Gastrocnemius medialis (tissue), 4 donors: ENCODE measurements at regions not wholly inside any gene's neighbourhood (a gene's known extent, or its start where the extent isn't known, plus 50 kb on each side); places are given as distances from the start of the nearest gene placed in this dataset.

Experiments used
- ATAC-seq, 2 donors: fragments of 150-250 bp; one replicate each; pipeline ENCODE4 v1.9.1; 2016
- DNase-seq, 2 donors: peaks; one replicate each; pipeline ENCODE4 v3.0.0-alpha.2; 2019
- H3K27ac ChIP-seq, 4 donors: fragments of 200-600 bp; sonication (generic); 1 replicate in 1 of 4; 2 replicates in 3 of 4; pipeline ENCODE4 v1.5.1; 2016 to 2018; ENCODE audit warnings: mild to moderate bottlenecking in 2 of 4, moderate library complexity in 1 of 4
- H3K27me3 ChIP-seq, 3 donors: fragments of 200-600 bp; sonication (generic) in 2 of 3; 1 replicate in 1 of 3; 2 replicates in 2 of 3; pipeline versions ENCODE4 v1.5.1 to v1.6.0; 2016 to 2019; ENCODE audit warnings: mild to moderate bottlenecking in 1 of 3, moderate library complexity in 1 of 3
- H3K36me3 ChIP-seq, 2 donors: fragments of 200-600 bp; sonication (generic) in 1 of 2; one replicate each; pipeline ENCODE4 v1.5.1; 2017 to 2018
- H3K4me1 ChIP-seq, 2 donors: fragments of 200-600 bp; sonication (generic) in 1 of 2; one replicate each; pipeline ENCODE4 v1.5.1; 2016 to 2017; ENCODE audit warnings: mild to moderate bottlenecking in 2 of 2
- H3K4me3 ChIP-seq, 4 donors: fragments of 200-600 bp; sonication (generic) in 3 of 4; 1 replicate in 1 of 4; 2 replicates in 3 of 4; pipeline ENCODE4 v1.5.1; 2016 to 2019; ENCODE audit warnings: mild to moderate bottlenecking in 2 of 4
- H3K9me3 ChIP-seq, 3 donors: fragments of 200-600 bp; sonication (generic) in 2 of 3; 1 replicate in 1 of 3; 2 replicates in 2 of 3; pipeline ENCODE4 v1.5.1; 2016 to 2019
- CTCF ChIP-seq, 5 experiments: fragments of 450-650 bp in 3 of 5; fragments of 200-600 bp in 2 of 5; sonication (generic) in 2 of 5; IDR thresholded peaks in 4 of 5; conservative IDR thresholded peaks in 1 of 5; 1 replicate in 4 of 5; 2 replicates in 1 of 5; pipeline ENCODE4 v1.5.1; 2016 to 2019; ENCODE audit warnings: antibody characterized with exemption in 5 of 5, mild to moderate bottlenecking in 3 of 5, moderate library complexity in 3 of 5
- POLR2A ChIP-seq, 2 donors: fragments of 450-650 bp; IDR thresholded peaks; one replicate each; pipeline ENCODE4 v1.6.1; 2017; ENCODE audit warnings: antibody characterized with exemption in 2 of 2, mild to moderate bottlenecking in 2 of 2, moderate library complexity in 2 of 2
- in situ Hi-C, 4 donors: fragments of 200-750 bp; cut with MboI; loops; one replicate each; pipeline versions ENCODE4 v1.15.0 to v1.8.0; 2017; ENCODE audit warnings: low sequenced_read_pairs in 4 of 4
- intact Hi-C: fragments of 100-400 bp; cut with DNase I; formaldehyde crosslinking; loops from one replicate; pipeline ENCODE4 v1.15.1; 2023; ENCODE audit warnings: low total_unique reads

GRCh38 chr17:79370594-79370993 lies 240.3 kb downstream of the RBFOX3 start:
- no peak for DNase-seq
- Histone ChIP-seq H3K4me3 (no peak overlapping the region), H3K36me3 (no peaks in the 10 kb centered on the region), H3K27me3 (peaks cover 28 to 34% (median 31%) of the 10 kb centered on the region in 3 donors), H3K9me3 (no peaks in the 10 kb centered on the region), H3K4me1 (no peaks in the 10 kb centered on the region), H3K27ac (no peak overlapping the region)
- in situ Hi-C loops (no loop called here), intact Hi-C loops (no loop called here)
- ATAC-seq: no peak
- TF ChIP-seq CTCF (IDR thresholded peaks at IDR 0.05 in 4 of 5, conservative IDR thresholded peaks at IDR 0.05 in 1 of 5): no peak
- TF ChIP-seq POLR2A (IDR thresholded peaks at IDR 0.05): no peak

- H3K27me3 ChIP-seq: peaks cover 28 to 34% (median 31%) of the 10 kb centered on the region in 3 donors
- DNase-seq: no peak
- in situ Hi-C loops: no loop called here
- no peaks in the 10 kb centered on the region for H3K4me1 ChIP-seq
- intact Hi-C loops: no loop called here
- no peak for ATAC-seq
- H3K27ac ChIP-seq: no peak overlapping the region
- H3K36me3 ChIP-seq: no peaks in the 10 kb centered on the region
- H3K9me3 ChIP-seq: no peaks in the 10 kb centered on the region
- TF ChIP-seq CTCF (IDR thresholded peaks at IDR 0.05 in 4 of 5, conservative IDR thresholded peaks at IDR 0.05 in 1 of 5) (no peak), POLR2A (IDR thresholded peaks at IDR 0.05) (no peak)
- H3K4me3 ChIP-seq: no peak overlapping the region
Observed at GRCh38 chr17:79370126-79370525, 240.7 kb downstream of the RBFOX3 start.

GRCh38 chr17:79369532-79369931 lies 241.3 kb downstream of the RBFOX3 start:
- Histone ChIP-seq H3K4me1 (no peaks in the 10 kb centered on the region), H3K36me3 (no peaks in the 10 kb centered on the region), H3K27ac (no peak overlapping the region), H3K4me3 (no peak overlapping the region), H3K27me3 (peaks cover 28 to 34% (median 31%) of the 10 kb centered on the region in 3 donors), H3K9me3 (no peaks in the 10 kb centered on the region)
- DNase-seq (no peak), ATAC-seq (no peak)
- intact Hi-C loops: no loop called here
- in situ Hi-C loops: no loop called here
- no peak for TF ChIP-seq CTCF (IDR thresholded peaks at IDR 0.05 in 4 of 5, conservative IDR thresholded peaks at IDR 0.05 in 1 of 5)
- TF ChIP-seq POLR2A (IDR thresholded peaks at IDR 0.05): no peak

- no peak for DNase-seq
- H3K9me3 ChIP-seq: no peaks in the 10 kb centered on the region
- no peaks in the 10 kb centered on the region for H3K4me1 ChIP-seq
- peaks cover 24 to 30% (median 29%) of the 10 kb centered on the region in 3 donors for H3K27me3 ChIP-seq
- no peak for TF ChIP-seq CTCF (IDR thresholded peaks at IDR 0.05 in 4 of 5, conservative IDR thresholded peaks at IDR 0.05 in 1 of 5)
- TF ChIP-seq POLR2A (IDR thresholded peaks at IDR 0.05): no peak
- H3K27ac ChIP-seq: no peak overlapping the region
- in situ Hi-C loops (no loop called here), intact Hi-C loops (no loop called here)
- no peaks in the 10 kb centered on the region for H3K36me3 ChIP-seq
- no peak for ATAC-seq
- H3K4me3 ChIP-seq: no peak overlapping the region
Observed at GRCh38 chr17:79369001-79369400, 241.8 kb downstream of the RBFOX3 start.

- peaks cover 24 to 29% (median 25%) of the 10 kb centered on the region in 3 donors for H3K27me3 ChIP-seq
- H3K4me1 ChIP-seq: no peaks in the 10 kb centered on the region
- no peak for DNase-seq
- no peak overlapping the region for H3K27ac ChIP-seq
- in situ Hi-C loops: no loop called here
- H3K4me3 ChIP-seq: no peak overlapping the region
- intact Hi-C loops: no loop called here
- TF ChIP-seq POLR2A (IDR thresholded peaks at IDR 0.05) (no peak), CTCF (IDR thresholded peaks at IDR 0.05 in 4 of 5, conservative IDR thresholded peaks at IDR 0.05 in 1 of 5) (no peak)
- H3K36me3 ChIP-seq: no peaks in the 10 kb centered on the region
- H3K9me3 ChIP-seq: no peaks in the 10 kb centered on the region
- no peak for ATAC-seq
Observed at GRCh38 chr17:79368521-79368920, 242.3 kb downstream of the RBFOX3 start.
